Adipocyte (in vitro differentiated cells): ENCODE measurements at regions not wholly inside any gene's neighbourhood (a gene's known extent, or its start where the extent isn't known, plus 50 kb on each side); places are given as distances from the start of the nearest gene placed in this dataset.

ENCODE experiments used
- DNase-seq: peaks from one replicate; pipeline ENCODE4 v3.0.0-alpha.2; 2015; ENCODE audit warnings: low read depth
- H3K27me3 ChIP-seq: replicated peaks from 2 replicates; pipeline ENCODE4 v1.7.0; 2013; ENCODE audit warnings: mild to moderate bottlenecking, low read length, moderate library complexity; ENCODE audit not compliant: control insufficient read depth, insufficient read depth
- H3K36me3 ChIP-seq: 2 replicates; pipeline ENCODE4 v1.7.0; 2013; ENCODE audit warnings: low read length, mild to moderate bottlenecking, moderate library complexity; ENCODE audit not compliant: control insufficient read depth, insufficient read depth, severe bottlenecking
- H3K4me1 ChIP-seq: 2 replicates; pipeline ENCODE4 v1.7.0; 2013; ENCODE audit warnings: mild to moderate bottlenecking, low read length, moderate library complexity; ENCODE audit not compliant: control insufficient read depth, insufficient read depth
- H3K4me3 ChIP-seq: 2 replicates; pipeline ENCODE4 v1.7.0; 2013; ENCODE audit warnings: mild to moderate bottlenecking, low read length, moderate library complexity
- H3K9ac ChIP-seq: 2 replicates; pipeline ENCODE4 v1.7.0; 2013; ENCODE audit warnings: mild to moderate bottlenecking, low read length, moderate library complexity
- H3K9me3 ChIP-seq: 2 replicates; pipeline ENCODE4 v1.7.0; 2013; ENCODE audit warnings: mild to moderate bottlenecking, low read length, moderate library complexity; ENCODE audit not compliant: control insufficient read depth

- Histone ChIP-seq H3K27me3 (no peaks in the 10 kb centered on the region), H3K9me3 (no peaks in the 10 kb centered on the region), H3K36me3 (no peaks in the 10 kb centered on the region), H3K4me3 (no peak overlapping the region), H3K4me1 (peaks cover 16% of the 10 kb centered on the region), H3K9ac (no peak overlapping the region)
- DNase-seq = no peak
These were observed 173.1 kb downstream of the ICOS start for GRCh38 chr2:204109681-204110080.

GRCh38 chr2:204110338-204110741 is 173.8 kb downstream of the ICOS start:
- Histone ChIP-seq H3K9ac (no peak overlapping the region), H3K36me3 (no peaks in the 10 kb centered on the region), H3K4me1 (peaks cover 16% of the 10 kb centered on the region), H3K4me3 (peak overlapping the region; percentile 40), H3K27me3 (no peaks in the 10 kb centered on the region), H3K9me3 (no peaks in the 10 kb centered on the region)
- DNase-seq = no peak

GRCh38 chr2:204110751-204111516 is 174.4 kb downstream of the ICOS start:
- Histone ChIP-seq H3K4me3 (peak overlapping the region; percentile 40), H3K9me3 (no peaks in the 10 kb centered on the region), H3K9ac (no peak overlapping the region), H3K4me1 (peaks cover 16% of the 10 kb centered on the region), H3K27me3 (no peaks in the 10 kb centered on the region), H3K36me3 (no peaks in the 10 kb centered on the region)
- DNase-seq = peak; percentile 76

GRCh38 chr2:204112084-204112770 is 175.7 kb downstream of the ICOS start:
- Histone ChIP-seq H3K4me3 (no peak overlapping the region), H3K36me3 (no peaks in the 10 kb centered on the region), H3K9ac (no peak overlapping the region), H3K4me1 (peaks cover 16% of the 10 kb centered on the region), H3K27me3 (no peaks in the 10 kb centered on the region), H3K9me3 (no peaks in the 10 kb centered on the region)
- DNase-seq = no peak

GRCh38 chr2:204114295-204115136 is 178.0 kb downstream of the ICOS start:
- no peak overlapping the region for H3K4me3 ChIP-seq
- H3K36me3 ChIP-seq = no peaks in the 10 kb centered on the region
- no peaks in the 10 kb centered on the region for H3K9me3 ChIP-seq
- H3K9ac ChIP-seq = no peak overlapping the region
- H3K27me3 ChIP-seq = no peaks in the 10 kb centered on the region
- peaks cover 16% of the 10 kb centered on the region for H3K4me1 ChIP-seq
- DNase-seq = no peak

GRCh38 chr2:204115137-204116056 is 178.8 kb downstream of the ICOS start:
- Histone ChIP-seq H3K9ac (no peak overlapping the region), H3K4me1 (peaks cover 14% of the 10 kb centered on the region), H3K27me3 (no peaks in the 10 kb centered on the region), H3K4me3 (no peak overlapping the region), H3K9me3 (no peaks in the 10 kb centered on the region), H3K36me3 (no peaks in the 10 kb centered on the region)
- no peak for DNase-seq

GRCh38 chr2:204116159-204116792 is 179.7 kb downstream of the ICOS start:
- Histone ChIP-seq H3K36me3 (no peaks in the 10 kb centered on the region), H3K4me3 (no peak overlapping the region), H3K9ac (no peak overlapping the region), H3K9me3 (no peaks in the 10 kb centered on the region), H3K4me1 (peaks cover 5% of the 10 kb centered on the region), H3K27me3 (no peaks in the 10 kb centered on the region)
- no peak for DNase-seq

- no peak for DNase-seq
- H3K27me3 ChIP-seq = peaks cover 5% of the 10 kb centered on the region
- H3K36me3 ChIP-seq = no peaks in the 10 kb centered on the region
- no peak overlapping the region for H3K9ac ChIP-seq
- H3K9me3 ChIP-seq = no peaks in the 10 kb centered on the region
- no peaks in the 10 kb centered on the region for H3K4me1 ChIP-seq
- H3K4me3 ChIP-seq = no peak overlapping the region
These were observed 185.9 kb downstream of the ICOS start for GRCh38 chr2:204122425-204122824.

GRCh38 chr2:204124140-204124750 is 187.7 kb downstream of the ICOS start:
- H3K36me3 ChIP-seq = no peaks in the 10 kb centered on the region
- H3K9ac ChIP-seq = no peak overlapping the region
- H3K4me1 ChIP-seq = no peaks in the 10 kb centered on the region
- no peaks in the 10 kb centered on the region for H3K9me3 ChIP-seq
- no peak for DNase-seq
- no peak overlapping the region for H3K4me3 ChIP-seq
- peaks cover 8% of the 10 kb centered on the region for H3K27me3 ChIP-seq

GRCh38 chr2:204126705-204127104 is 190.1 kb downstream of the ICOS start:
- Histone ChIP-seq H3K4me1 (no peaks in the 10 kb centered on the region), H3K4me3 (no peak overlapping the region), H3K9me3 (no peaks in the 10 kb centered on the region), H3K9ac (no peak overlapping the region), H3K36me3 (no peaks in the 10 kb centered on the region), H3K27me3 (peaks cover 14% of the 10 kb centered on the region)
- no peak for DNase-seq
